Uterus (tissue), 3 donors: ENCODE measurements at regions not wholly inside any gene's neighbourhood (a gene's known extent, or its start where the extent isn't known, plus 50 kb on each side); places are given as distances from the start of the nearest gene placed in this dataset.

Source experiments
- DNase-seq, 2 donors: peaks; one replicate each; pipeline ENCODE4 v3.0.0-alpha.2; 2019 to 2020
- H3K27ac ChIP-seq, 2 donors: fragments of 200-600 bp; sonication (generic); 1 replicate in 1 of 2; 2 replicates in 1 of 2; pipeline ENCODE4 v1.5.1; 2016 to 2018
- H3K27me3 ChIP-seq, 2 donors: fragments of 200-600 bp; sonication (generic); one replicate each; pipeline ENCODE4 v1.5.1; 2018 to 2019; ENCODE audit warnings: control low read depth in 1 of 2
- H3K36me3 ChIP-seq, 2 donors: fragments of 200-600 bp; sonication (generic); one replicate each; pipeline ENCODE4 v1.5.1; 2019; ENCODE audit warnings: control low read depth in 1 of 2
- H3K4me1 ChIP-seq, 2 donors: fragments of 200-600 bp; sonication (generic); one replicate each; pipeline ENCODE4 v1.5.1; 2018 to 2019; ENCODE audit warnings: control low read depth in 1 of 2
- H3K4me3 ChIP-seq, 2 donors: fragments of 200-600 bp; sonication (generic); 1 replicate in 1 of 2; 2 replicates in 1 of 2; pipeline ENCODE4 v1.5.1; 2018 to 2019; ENCODE audit warnings: mild to moderate bottlenecking in 1 of 2
- H3K9me3 ChIP-seq, 2 donors: fragments of 200-600 bp; sonication (generic); one replicate each; pipeline ENCODE4 v1.5.1; 2019; ENCODE audit warnings: control low read depth in 1 of 2
- POLR2A ChIP-seq, 2 donors: fragments of 450-650 bp; IDR thresholded peaks; one replicate each; pipeline ENCODE4 v1.6.1; 2016; ENCODE audit warnings: antibody characterized with exemption in 2 of 2, mild to moderate bottlenecking in 1 of 2, moderate library complexity in 1 of 2
- intact Hi-C: fragments of 100-400 bp; cut with DNase I; formaldehyde crosslinking; loops from one replicate; pipeline ENCODE4 v1.15.1; 2023; ENCODE audit warnings: low total_unique reads
- TF ChIP-seq, protein P1 (sequence below), 4 experiments: fragments of 200-600 bp in 2 of 4; fragments of 450-650 bp in 2 of 4; sonication (generic) in 2 of 4; IDR thresholded peaks; one replicate each; pipeline ENCODE4 v1.5.1; 2016 to 2019; ENCODE audit warnings: antibody characterized with exemption in 4 of 4, mild to moderate bottlenecking in 2 of 4, moderate library complexity in 1 of 4
- donor health status: DM: yes; HTN: yes; CAD: no.

DNA sequence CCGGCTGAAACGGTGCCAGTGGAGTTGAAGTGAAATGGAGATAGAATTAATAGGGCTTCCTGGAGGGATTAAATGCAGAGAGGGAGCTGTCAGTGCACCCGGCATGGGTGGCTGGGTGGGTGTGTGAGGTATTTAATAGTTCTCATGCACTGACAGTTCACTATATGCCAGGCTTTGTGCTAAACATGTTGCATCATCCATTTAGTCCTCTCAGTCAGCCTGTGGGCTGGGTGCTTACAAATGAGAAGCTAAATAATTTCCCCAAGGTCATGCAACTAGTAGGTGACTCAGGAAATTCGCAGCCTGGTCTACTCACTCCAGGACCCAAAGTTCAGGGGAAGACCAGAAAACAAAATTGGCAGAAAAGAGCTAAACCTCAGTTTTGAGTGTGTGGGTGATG is 63.5 kb upstream of the SPATA13 start:
- Histone ChIP-seq H3K27me3 (no peaks in the 10 kb centered on the region), H3K9me3 (no peaks in the 10 kb centered on the region), H3K4me1 (peaks cover 0 to 4% of the 10 kb centered on the region in 2 donors), H3K36me3 (no peaks in the 10 kb centered on the region), H3K27ac (no peak overlapping the region), H3K4me3 (no peak overlapping the region)
- TF ChIP-seq POLR2A (IDR thresholded peaks at IDR 0.05) = no peak
- TF ChIP-seq, protein P1, sequence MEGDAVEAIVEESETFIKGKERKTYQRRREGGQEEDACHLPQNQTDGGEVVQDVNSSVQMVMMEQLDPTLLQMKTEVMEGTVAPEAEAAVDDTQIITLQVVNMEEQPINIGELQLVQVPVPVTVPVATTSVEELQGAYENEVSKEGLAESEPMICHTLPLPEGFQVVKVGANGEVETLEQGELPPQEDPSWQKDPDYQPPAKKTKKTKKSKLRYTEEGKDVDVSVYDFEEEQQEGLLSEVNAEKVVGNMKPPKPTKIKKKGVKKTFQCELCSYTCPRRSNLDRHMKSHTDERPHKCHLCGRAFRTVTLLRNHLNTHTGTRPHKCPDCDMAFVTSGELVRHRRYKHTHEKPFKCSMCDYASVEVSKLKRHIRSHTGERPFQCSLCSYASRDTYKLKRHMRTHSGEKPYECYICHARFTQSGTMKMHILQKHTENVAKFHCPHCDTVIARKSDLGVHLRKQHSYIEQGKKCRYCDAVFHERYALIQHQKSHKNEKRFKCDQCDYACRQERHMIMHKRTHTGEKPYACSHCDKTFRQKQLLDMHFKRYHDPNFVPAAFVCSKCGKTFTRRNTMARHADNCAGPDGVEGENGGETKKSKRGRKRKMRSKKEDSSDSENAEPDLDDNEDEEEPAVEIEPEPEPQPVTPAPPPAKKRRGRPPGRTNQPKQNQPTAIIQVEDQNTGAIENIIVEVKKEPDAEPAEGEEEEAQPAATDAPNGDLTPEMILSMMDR (IDR thresholded peaks at IDR 0.05) = no peak
- DNase-seq = no peak
- intact Hi-C loops = no loop called here

DNA sequence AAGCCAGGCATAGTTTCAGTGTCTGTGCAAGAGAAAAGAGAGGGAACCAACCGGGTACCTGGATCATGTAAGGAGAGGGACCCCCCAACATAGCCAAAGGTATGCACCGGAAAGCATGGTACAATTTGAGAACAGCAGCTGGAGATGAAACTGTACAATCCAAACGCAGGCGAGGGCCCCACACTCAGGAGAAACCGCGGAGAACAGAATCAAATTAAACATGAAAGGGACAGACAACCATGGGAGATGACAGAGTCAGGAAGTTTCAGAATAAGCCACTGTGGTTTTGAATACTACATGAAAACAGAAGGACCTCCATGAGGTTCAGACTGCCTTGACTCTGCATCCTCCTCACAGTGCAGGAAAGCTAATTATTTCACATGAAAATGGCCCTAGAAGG is 62.9 kb upstream of the SPATA13 start:
- Histone ChIP-seq H3K27ac (no peak overlapping the region), H3K9me3 (no peaks in the 10 kb centered on the region), H3K4me1 (peaks cover 0 to under 1% of the 10 kb centered on the region in 2 donors), H3K36me3 (no peaks in the 10 kb centered on the region), H3K4me3 (no peak overlapping the region), H3K27me3 (no peaks in the 10 kb centered on the region)
- intact Hi-C loops = no loop called here
- TF ChIP-seq, protein P1 (IDR thresholded peaks at IDR 0.05) = no peak
- no peak for TF ChIP-seq POLR2A (IDR thresholded peaks at IDR 0.05)
- no peak for DNase-seq

DNA sequence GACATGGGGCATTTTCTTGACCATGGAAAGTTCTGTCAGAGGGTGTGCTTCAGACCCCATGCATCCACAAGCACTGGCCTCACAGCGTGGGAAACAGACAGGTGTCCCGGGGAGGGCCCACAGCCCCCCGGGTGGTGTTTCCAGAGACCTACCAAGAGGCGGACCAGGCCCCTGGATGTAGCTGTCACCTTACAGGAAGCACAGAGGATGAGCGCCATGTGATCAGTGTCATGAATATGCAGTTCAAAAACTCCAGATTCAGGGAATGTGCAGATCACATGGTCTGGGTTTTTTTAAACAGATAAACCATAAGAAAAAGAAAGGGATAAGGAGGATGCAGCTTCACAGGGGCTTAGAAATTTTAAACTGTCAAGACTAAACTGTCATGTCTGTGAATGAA is 61.0 kb upstream of the SPATA13 start:
- no peak for TF ChIP-seq POLR2A (IDR thresholded peaks at IDR 0.05)
- TF ChIP-seq, protein P1 (IDR thresholded peaks at IDR 0.05) = no peak
- Histone ChIP-seq H3K4me1 (no peaks in the 10 kb centered on the region), H3K27me3 (no peaks in the 10 kb centered on the region), H3K4me3 (no peak overlapping the region), H3K9me3 (no peaks in the 10 kb centered on the region), H3K36me3 (no peaks in the 10 kb centered on the region), H3K27ac (no peak overlapping the region)
- DNase-seq = no peak
- intact Hi-C loops = no loop called here

DNA sequence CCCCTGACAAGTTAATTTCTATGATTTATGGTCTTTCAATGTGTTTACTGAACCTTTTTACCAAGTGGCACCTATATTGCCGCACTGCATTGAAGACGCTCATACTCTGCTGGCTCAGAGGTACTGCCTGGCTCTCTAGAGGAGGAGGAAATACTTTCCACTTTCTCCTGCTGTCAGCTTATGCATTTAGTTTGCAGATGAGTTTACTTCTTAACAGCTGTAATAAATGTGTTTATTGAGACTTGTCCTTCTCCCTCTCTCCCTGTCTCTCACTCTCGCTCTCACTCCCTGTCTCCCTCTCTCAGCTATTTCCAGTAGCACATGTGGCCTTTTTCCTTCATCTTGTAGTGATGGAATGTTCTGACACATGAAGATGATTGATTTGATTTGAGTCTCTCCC is 60.3 kb upstream of the SPATA13 start:
- Histone ChIP-seq H3K9me3 (no peaks in the 10 kb centered on the region), H3K4me1 (no peaks in the 10 kb centered on the region), H3K4me3 (no peak overlapping the region), H3K36me3 (no peaks in the 10 kb centered on the region), H3K27ac (no peak overlapping the region), H3K27me3 (no peaks in the 10 kb centered on the region)
- TF ChIP-seq, protein P1 (IDR thresholded peaks at IDR 0.05) = no peak
- no peak for TF ChIP-seq POLR2A (IDR thresholded peaks at IDR 0.05)
- no peak for DNase-seq
- intact Hi-C loops = no loop called here

DNA sequence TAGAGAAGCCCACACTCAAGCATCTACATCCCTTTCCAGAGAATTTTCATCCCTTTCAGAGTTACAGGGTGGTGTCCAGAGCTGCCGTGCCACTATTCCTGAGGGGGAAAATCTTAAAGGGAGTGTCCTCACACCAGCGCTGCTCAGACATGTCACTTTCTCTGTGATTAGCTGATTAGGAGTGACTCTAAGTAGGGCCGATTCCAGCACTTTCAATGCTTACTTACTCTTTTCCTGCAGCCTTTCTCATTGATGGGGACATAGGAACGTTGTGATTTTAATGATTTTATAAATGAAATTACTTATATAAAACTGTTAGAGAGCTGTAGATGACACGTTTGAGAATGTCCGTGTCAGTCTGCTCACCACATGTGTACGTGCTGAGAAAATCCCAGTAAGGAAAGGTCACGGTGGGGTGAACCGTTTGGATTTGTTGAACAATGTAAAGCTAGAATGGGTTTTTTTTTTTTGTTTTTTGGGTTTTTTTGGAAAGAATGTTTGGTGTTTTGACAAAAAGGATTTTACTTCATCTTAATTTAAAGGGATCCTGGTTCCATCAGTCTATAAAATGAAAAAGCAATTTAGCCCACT is 56.6 kb upstream of the SPATA13 start:
- no peak overlapping the region for H3K4me3 ChIP-seq
- H3K36me3 ChIP-seq = no peaks in the 10 kb centered on the region
- TF ChIP-seq, protein P1 (IDR thresholded peaks at IDR 0.05) = no peak
- no peak for TF ChIP-seq POLR2A (IDR thresholded peaks at IDR 0.05)
- DNase-seq = no peak
- no peaks in the 10 kb centered on the region for H3K9me3 ChIP-seq
- intact Hi-C loops = no loop called here
- no peaks in the 10 kb centered on the region for H3K4me1 ChIP-seq
- H3K27me3 ChIP-seq = no peaks in the 10 kb centered on the region
- no peak overlapping the region for H3K27ac ChIP-seq
